Panc1 (cell line): ENCODE measurements at regions not wholly inside any gene's neighbourhood (a gene's known extent, or its start where the extent isn't known, plus 50 kb on each side); places are given as distances from the start of the nearest gene placed in this dataset.

ENCODE experiments used
- ATAC-seq: fragments of 200-7000 bp; cut with Tn5 transposase; 2 replicates; pipeline ENCODE4 v1.9.1; 2020; ENCODE audit warnings: mild to moderate bottlenecking, moderate library complexity
- BruUV-seq: library from RNA; stranded (reverse); fragments of 400-500 nt; replicated peaks from 2 replicates; lab custom pipeline; 2021; lab: Mats Ljungman, UMichigan
- CTCF ChIA-PET: fragments of 300-600 bp; sonication (Branson Sonifier 250); formaldehyde crosslinking; loops from one replicate; lab custom pipeline; 2022; ENCODE audit warnings: antibody characterized with exemption; lab: Charles Lee
- POLR2A ChIA-PET: fragments of 300-600 bp; sonication (Branson Sonifier 250); formaldehyde crosslinking; loops from one replicate; lab custom pipeline; 2022; ENCODE audit warnings: antibody characterized with exemption; lab: Charles Lee
- DNase-seq: peaks from one replicate; pipeline ENCODE4 v3.0.0-alpha.2; 2010; ENCODE audit warnings: low read depth, low spot score
- H3K27ac ChIP-seq: 2 replicates; pipeline ENCODE4 v1.5.1; 2011; ENCODE audit warnings: mild to moderate bottlenecking, low read length, inconsistent platforms
- H3K27me3 ChIP-seq: fragments of 200-500 bp; sonication (Bioruptor generic); 2 replicates; pipeline ENCODE4 v1.6.0; 2014; ENCODE audit warnings: low read length, inconsistent platforms; ENCODE audit not compliant: control insufficient read depth, insufficient read depth
- H3K36me3 ChIP-seq: fragments of 200-500 bp; sonication (Bioruptor generic); 2 replicates; pipeline ENCODE4 v1.5.1; 2014; ENCODE audit warnings: inconsistent platforms, mild to moderate bottlenecking, low read length, moderate library complexity; ENCODE audit not compliant: control insufficient read depth, insufficient read depth
- H3K4me1 ChIP-seq: 2 replicates; pipeline ENCODE4 v1.5.1; 2011; ENCODE audit warnings: inconsistent platforms, mild to moderate bottlenecking, low read length, moderate library complexity; ENCODE audit not compliant: control insufficient read depth, insufficient read depth
- H3K4me3 ChIP-seq, 2 experiments: 2 replicates each; pipeline ENCODE4 v1.5.1; 2011 to 2012; ENCODE audit warnings: low read depth in 2 of 2, low read length in 2 of 2, mild to moderate bottlenecking in 2 of 2, inconsistent platforms in 1 of 2, moderate library complexity in 1 of 2
- H3K9me3 ChIP-seq: fragments of 200-500 bp; sonication (Bioruptor generic); 2 replicates; pipeline ENCODE4 v1.5.1; 2014; ENCODE audit warnings: low read depth, mild to moderate bottlenecking, inconsistent platforms, low read length, moderate library complexity; ENCODE audit not compliant: control insufficient read depth, insufficient read depth
- CTCF ChIP-seq: fragments of 450-650 bp; IDR thresholded peaks from 2 replicates; pipeline ENCODE4 v1.5.1; 2017; ENCODE audit warnings: mild to moderate bottlenecking
- POLR2AphosphoS5 ChIP-seq: IDR thresholded peaks from 2 replicates; pipeline ENCODE4 v1.6.1; 2012; ENCODE audit warnings: mild to moderate bottlenecking, low read depth, low read length, moderate library complexity
- REST ChIP-seq, 2 experiments: IDR thresholded peaks; 2 replicates each; pipeline ENCODE4 v1.6.1; 2011 to 2012; ENCODE audit warnings: low read depth in 2 of 2, control low read depth in 1 of 2, low read length in 1 of 2, mild to moderate bottlenecking in 1 of 2, moderate library complexity in 1 of 2; ENCODE audit not compliant: insufficient read depth in 1 of 2
- SIN3A ChIP-seq: IDR thresholded peaks from 2 replicates; pipeline ENCODE4 v1.6.1; 2012; ENCODE audit warnings: low read depth, mild to moderate bottlenecking, low read length, moderate library complexity, borderline replicate concordance; ENCODE audit not compliant: insufficient read depth
- TCF7L2 ChIP-seq: IDR thresholded peaks from 2 replicates; pipeline ENCODE4 v1.6.1; 2011; ENCODE audit warnings: mild to moderate bottlenecking, low read depth, low read length, inconsistent platforms
- in situ Hi-C: cut with HindIII; loops from 2 replicates; pipeline ENCODE4 v1.10.0; 2016; ENCODE audit warnings: low sequenced_read_pairs, low pct_unique_long_range_greater_than_20kb
- intact Hi-C: fragments of 100-400 bp; cut with micrococcal nuclease; formaldehyde crosslinking; loops from one replicate; pipeline ENCODE4 v1.10.0; 2022; ENCODE audit not compliant: unreplicated experiment

DNA sequence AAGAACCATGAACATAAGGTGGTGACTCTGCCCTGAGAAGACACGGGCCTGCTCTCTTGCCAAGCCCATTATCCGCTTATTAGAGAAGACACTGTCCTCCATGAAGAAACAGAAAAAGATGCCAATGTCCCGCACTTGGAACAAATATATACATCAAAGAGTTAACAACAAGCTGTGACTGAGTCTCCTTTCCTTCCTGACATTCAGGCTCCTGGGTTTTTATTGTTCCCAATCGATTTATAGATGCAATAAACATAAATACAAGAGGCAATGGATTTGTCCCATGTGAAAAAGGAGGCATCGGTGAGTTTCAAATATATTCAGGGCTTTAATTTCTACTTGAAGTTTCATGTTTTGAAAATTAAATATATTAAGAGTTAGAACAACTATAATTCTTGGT, 169.2 kb upstream of the CPEB2 start:
- H3K27ac ChIP-seq: no peak overlapping the region
- H3K36me3 ChIP-seq: no peaks in the 10 kb centered on the region
- CTCF ChIA-PET: no interaction called here
- TF ChIP-seq CTCF: no peak
- H3K4me1 ChIP-seq: no peaks in the 10 kb centered on the region
- BruUV-seq: no TSS peak
- POLR2A ChIA-PET: no interaction called here
- no peak for ATAC-seq
- in situ Hi-C loops: no loop called here
- H3K4me3 ChIP-seq: no peak overlapping the region
- H3K27me3 ChIP-seq: no peaks in the 10 kb centered on the region
- no peaks in the 10 kb centered on the region for H3K9me3 ChIP-seq
- DNase-seq: no peak
- intact Hi-C loops: no loop called here

GRCh38 chr4:14834382-14834781, 167.9 kb upstream of the CPEB2 start:
- ChIA-PET CTCF (no interaction called here), POLR2A (no interaction called here)
- no peaks in the 10 kb centered on the region for H3K36me3 ChIP-seq
- H3K4me1 ChIP-seq: no peaks in the 10 kb centered on the region
- no TSS peak for BruUV-seq
- TF ChIP-seq REST (IDR thresholded peaks at IDR 0.05; ENCODE audit: insufficient read depth in 1 of 2, low read depth in 2 of 2, low read length in 1 of 2) (no peak), TCF7L2 (no peak), CTCF (no peak), POLR2AphosphoS5 (no peak), SIN3A (no peak)
- intact Hi-C loops (no loop called here), in situ Hi-C loops (no loop called here)
- H3K4me3 ChIP-seq: no peak overlapping the region
- ATAC-seq (no peak), DNase-seq (no peak)
- no peak overlapping the region for H3K27ac ChIP-seq
- no peaks in the 10 kb centered on the region for H3K27me3 ChIP-seq
- H3K9me3 ChIP-seq: no peaks in the 10 kb centered on the region

GRCh38 chr4:14835288-14835687, 167.0 kb upstream of the CPEB2 start:
- DNase-seq (no peak), ATAC-seq (no peak)
- Histone ChIP-seq H3K27me3 (no peaks in the 10 kb centered on the region), H3K4me1 (no peaks in the 10 kb centered on the region), H3K36me3 (no peaks in the 10 kb centered on the region), H3K4me3 (no peak overlapping the region), H3K9me3 (no peaks in the 10 kb centered on the region), H3K27ac (no peak overlapping the region)
- in situ Hi-C loops: no loop called here
- POLR2A ChIA-PET: no interaction called here
- CTCF ChIA-PET: no interaction called here
- TF ChIP-seq TCF7L2 (no peak), POLR2AphosphoS5 (no peak), CTCF (no peak), REST (IDR thresholded peaks at IDR 0.05; ENCODE audit: insufficient read depth in 1 of 2, low read depth in 2 of 2, low read length in 1 of 2) (no peak), SIN3A (no peak)
- no TSS peak for BruUV-seq
- intact Hi-C loops: no loop called here
